HepG2 (cell line): ENCODE measurements at regions not wholly inside any gene's neighbourhood (a gene's known extent, or its start where the extent isn't known, plus 50 kb on each side); places are given as distances from the start of the nearest gene placed in this dataset.

Experiments
- ATAC-seq: fragments of 200-7000 bp; cut with Tn5 transposase; 3 replicates; pipeline ENCODE4 v1.9.1; 2020; ENCODE audit warnings: mild to moderate bottlenecking, moderate library complexity
- BruUV-seq: library from RNA; stranded (reverse); fragments of 400-500 nt; replicated peaks from 2 replicates; lab custom pipeline; 2021; lab: Mats Ljungman, UMichigan
- CTCF ChIA-PET: fragments of 300-600 bp; formaldehyde crosslinking; extraction: SDS; loops from one replicate; lab custom pipeline; 2021; ENCODE audit warnings: low total read pairs, inconsistent platforms, low intra/inter-chr PET ratio; lab: Yijun Ruan, JAX
- POLR2A ChIA-PET: fragments of 350-600 bp; sonication (Branson Sonifier 250); formaldehyde crosslinking; loops from one replicate; lab custom pipeline; 2020; ENCODE audit warnings: antibody characterized with exemption, inconsistent platforms; lab: Yijun Ruan, JAX
- DNase-seq: peaks from one replicate; pipeline ENCODE4 v3.0.0-alpha.2; 2015; ENCODE audit warnings: low spot score
- FAIRE-seq: peaks from 3 replicates; lab custom pipeline; 2011; peaks lifted over from hg19 to GRCh38; lab: Jason Lieb, UNC
- H2AFZ ChIP-seq: one replicate; pipeline ENCODE4 v1.6.1; 2011; ENCODE audit warnings: low read length, inconsistent platforms
- H3K27ac ChIP-seq: fragments of 300-600 bp; 3 replicates; pipeline ENCODE4 v1.8.0; 2011; ENCODE audit warnings: mixed run types, mild to moderate bottlenecking, mixed read lengths, low read length, inconsistent platforms; ENCODE audit not compliant: insufficient read depth; ENCODE audit errors: extremely low read length
- H3K27me3 ChIP-seq, 2 experiments: fragments of 200-600 bp in 1 of 2; 2 replicates in 1 of 2; 3 replicates in 1 of 2; pipeline versions ENCODE4 v1.6.0 to v1.8.0; 2011; ENCODE audit warnings: low read length in 2 of 2, mild to moderate bottlenecking in 2 of 2, moderate library complexity in 2 of 2, inconsistent platforms in 1 of 2; ENCODE audit not compliant: insufficient read depth in 2 of 2, control insufficient read depth in 1 of 2
- H3K36me3 ChIP-seq, 2 experiments: fragments of 200-600 bp in 1 of 2; replicated peaks in 1 of 2; 2 replicates in 1 of 2; 3 replicates in 1 of 2; pipeline versions ENCODE4 v1.5.1 to v1.8.0; 2011; ENCODE audit warnings: low read length in 2 of 2, inconsistent platforms in 1 of 2; ENCODE audit not compliant: insufficient read depth in 2 of 2, control insufficient read depth in 1 of 2
- H3K4me1 ChIP-seq: 2 replicates; pipeline ENCODE4 v1.5.1; 2012; ENCODE audit warnings: low read length, inconsistent platforms; ENCODE audit not compliant: insufficient read depth
- H3K4me2 ChIP-seq: 2 replicates; pipeline ENCODE4 v1.6.0; 2011; ENCODE audit warnings: low read depth, low read length, inconsistent platforms
- H3K4me3 ChIP-seq, 3 experiments: fragments of 200-600 bp in 1 of 3; sonication (generic), shearing (Covaris generic) in 1 of 3; replicated peaks in 1 of 3; 2 replicates each; pipeline ENCODE4 v1.5.1; 2011 to 2016; ENCODE audit warnings: low read length in 3 of 3, inconsistent platforms in 2 of 3, low read depth in 2 of 3, mild to moderate bottlenecking in 2 of 3, control low read depth in 1 of 3, mixed read lengths in 1 of 3; ENCODE audit not compliant: insufficient read depth in 1 of 3
- H3K79me2 ChIP-seq: one replicate; pipeline ENCODE4 v1.6.1; 2011; ENCODE audit warnings: low read length, inconsistent platforms; ENCODE audit not compliant: insufficient read depth
- H3K9ac ChIP-seq: 2 replicates; pipeline ENCODE4 v1.6.0; 2011; ENCODE audit warnings: mild to moderate bottlenecking, low read depth, low read length, inconsistent platforms; ENCODE audit not compliant: insufficient read depth
- H3K9me3 ChIP-seq: 2 replicates; pipeline ENCODE4 v1.5.1; 2012; ENCODE audit warnings: mild to moderate bottlenecking, low read length
- H4K20me1 ChIP-seq: 2 replicates; pipeline ENCODE4 v1.6.0; 2011; ENCODE audit warnings: inconsistent platforms, mild to moderate bottlenecking, low read length, moderate library complexity; ENCODE audit not compliant: insufficient read depth
- AGO2 ChIP-seq: fragments of 200-400 bp; formaldehyde crosslinking; optimal IDR thresholded peaks from 2 replicates; pipeline ENCODE3; 2017; ENCODE audit warnings: mild to moderate bottlenecking, low read depth, low read length, moderate library complexity
- KDM2A ChIP-seq: sonication (generic); formaldehyde crosslinking; IDR thresholded peaks from 2 replicates; pipeline ENCODE4 v1.4.0; 2020; ENCODE audit warnings: low read depth, missing genetic modification reagents, borderline replicate concordance
- MATR3 ChIP-seq: sonication (generic); formaldehyde crosslinking; IDR thresholded peaks from 2 replicates; pipeline ENCODE4 v1.4.0; 2020; ENCODE audit warnings: missing genetic modification reagents
- MED13 ChIP-seq: sonication (generic); formaldehyde crosslinking; IDR thresholded peaks from 2 replicates; pipeline ENCODE4 v1.5.0; 2020; ENCODE audit warnings: missing genetic modification reagents
- MTA3 ChIP-seq: sonication (generic); formaldehyde crosslinking; IDR thresholded peaks from 2 replicates; pipeline ENCODE4 v1.4.0; 2020; ENCODE audit warnings: missing genetic modification reagents
- PITX1 ChIP-seq: sonication (generic); formaldehyde crosslinking; IDR thresholded peaks from 2 replicates; pipeline ENCODE4 v1.5.1; 2020; ENCODE audit warnings: mild to moderate bottlenecking, missing genetic modification reagents
- RFX5 ChIP-seq: IDR thresholded peaks from 2 replicates; pipeline ENCODE4 v1.6.1; 2011; ENCODE audit warnings: low read depth, low read length, improper control_type of control experiment
- TAF1 ChIP-seq: sonication (generic); formaldehyde crosslinking; IDR thresholded peaks from 2 replicates; pipeline ENCODE4 v1.4.0; 2020; ENCODE audit warnings: missing genetic modification reagents
- ZNF256 ChIP-seq: sonication (generic); formaldehyde crosslinking; conservative IDR thresholded peaks from 2 replicates; pipeline ENCODE4 v1.4.0; 2020; ENCODE audit warnings: missing genetic modification reagents
- ZNF569 ChIP-seq: sonication (generic); formaldehyde crosslinking; IDR thresholded peaks from 2 replicates; pipeline ENCODE4 v1.5.0; 2020; ENCODE audit warnings: mild to moderate bottlenecking, missing genetic modification reagents, moderate library complexity, borderline replicate concordance
- WGBS: methylation state at CpG from one replicate; pipeline ENCODE4 v1.1.6; 2017; ENCODE audit warnings: low lambda C conversion rate; 5-methylcytosine and 5-hydroxymethylcytosine counted together
- in situ Hi-C: cut with HindIII; loops from 2 replicates; pipeline ENCODE4 v1.10.0; 2017; ENCODE audit warnings: low pct_unique_long_range_greater_than_20kb; ENCODE audit not compliant: extremely low pct_ligation_motif_present
- intact Hi-C: fragments of 100-400 bp; cut with micrococcal nuclease; formaldehyde crosslinking; loops from one replicate; pipeline ENCODE4 v1.10.0; 2022; ENCODE audit not compliant: unreplicated experiment
- TF ChIP-seq, protein P1 (sequence below): sonication (generic); formaldehyde crosslinking; IDR thresholded peaks from 2 replicates; pipeline ENCODE4 v1.8.1; 2022; ENCODE audit warnings: low read depth, mild to moderate bottlenecking, missing genetic modification reagents
- TF ChIP-seq, protein P2 (sequence below): sonication (generic); formaldehyde crosslinking; IDR thresholded peaks from 2 replicates; pipeline ENCODE4 v1.4.0; 2020; ENCODE audit warnings: mild to moderate bottlenecking, missing genetic modification reagents, borderline replicate concordance

DNA sequence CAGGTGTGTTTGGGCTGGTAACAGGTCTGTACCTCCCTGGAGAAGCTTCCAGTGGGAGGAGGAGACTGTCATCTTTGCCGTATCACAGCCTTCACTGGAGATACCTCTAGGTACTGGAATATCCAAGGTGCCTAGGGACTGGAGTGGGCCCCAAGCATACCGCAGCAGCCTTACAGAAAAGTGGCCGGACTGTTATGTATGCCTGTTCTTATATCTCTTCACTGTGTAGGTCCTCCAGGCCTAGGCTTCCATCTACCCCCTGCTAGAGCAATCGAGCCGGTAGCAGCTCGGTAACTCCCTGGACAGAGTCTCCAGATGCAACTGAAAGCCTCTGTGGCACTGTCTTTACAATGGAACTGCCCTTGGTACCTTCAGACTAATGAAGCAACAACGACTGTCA, 277.4 kb upstream of the GRIA3 start (continued):
- TF ChIP-seq ZNF569 (CRISPR knock-in tag), result no peak
- TF ChIP-seq PITX1, result no peak
- TF ChIP-seq, protein P1, sequence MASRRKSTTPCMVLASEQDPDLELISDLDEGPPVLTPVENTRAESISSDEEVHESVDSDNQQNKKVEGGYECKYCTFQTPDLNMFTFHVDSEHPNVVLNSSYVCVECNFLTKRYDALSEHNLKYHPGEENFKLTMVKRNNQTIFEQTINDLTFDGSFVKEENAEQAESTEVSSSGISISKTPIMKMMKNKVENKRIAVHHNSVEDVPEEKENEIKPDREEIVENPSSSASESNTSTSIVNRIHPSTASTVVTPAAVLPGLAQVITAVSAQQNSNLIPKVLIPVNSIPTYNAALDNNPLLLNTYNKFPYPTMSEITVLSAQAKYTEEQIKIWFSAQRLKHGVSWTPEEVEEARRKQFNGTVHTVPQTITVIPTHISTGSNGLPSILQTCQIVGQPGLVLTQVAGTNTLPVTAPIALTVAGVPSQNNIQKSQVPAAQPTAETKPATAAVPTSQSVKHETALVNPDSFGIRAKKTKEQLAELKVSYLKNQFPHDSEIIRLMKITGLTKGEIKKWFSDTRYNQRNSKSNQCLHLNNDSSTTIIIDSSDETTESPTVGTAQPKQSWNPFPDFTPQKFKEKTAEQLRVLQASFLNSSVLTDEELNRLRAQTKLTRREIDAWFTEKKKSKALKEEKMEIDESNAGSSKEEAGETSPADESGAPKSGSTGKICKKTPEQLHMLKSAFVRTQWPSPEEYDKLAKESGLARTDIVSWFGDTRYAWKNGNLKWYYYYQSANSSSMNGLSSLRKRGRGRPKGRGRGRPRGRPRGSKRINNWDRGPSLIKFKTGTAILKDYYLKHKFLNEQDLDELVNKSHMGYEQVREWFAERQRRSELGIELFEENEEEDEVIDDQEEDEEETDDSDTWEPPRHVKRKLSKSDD (CRISPR knock-in tag), result no peak
- no peak for TF ChIP-seq MTA3 (CRISPR knock-in tag)
- no peak for TF ChIP-seq MATR3 (CRISPR knock-in tag)
- TF ChIP-seq KDM2A (CRISPR knock-in tag), result no peak
- TF ChIP-seq RFX5, result no peak
- TF ChIP-seq, all 625 proteins: peak for 0

GRCh38 chrX:122907375-122907774, 276.7 kb upstream of the GRIA3 start:
- TF ChIP-seq TAF1 (CRISPR knock-in tag) (no peak), AGO2 (no peak), MED13 (no peak), ZNF256 (CRISPR knock-in tag) (no peak)
- TF ChIP-seq, protein P2, sequence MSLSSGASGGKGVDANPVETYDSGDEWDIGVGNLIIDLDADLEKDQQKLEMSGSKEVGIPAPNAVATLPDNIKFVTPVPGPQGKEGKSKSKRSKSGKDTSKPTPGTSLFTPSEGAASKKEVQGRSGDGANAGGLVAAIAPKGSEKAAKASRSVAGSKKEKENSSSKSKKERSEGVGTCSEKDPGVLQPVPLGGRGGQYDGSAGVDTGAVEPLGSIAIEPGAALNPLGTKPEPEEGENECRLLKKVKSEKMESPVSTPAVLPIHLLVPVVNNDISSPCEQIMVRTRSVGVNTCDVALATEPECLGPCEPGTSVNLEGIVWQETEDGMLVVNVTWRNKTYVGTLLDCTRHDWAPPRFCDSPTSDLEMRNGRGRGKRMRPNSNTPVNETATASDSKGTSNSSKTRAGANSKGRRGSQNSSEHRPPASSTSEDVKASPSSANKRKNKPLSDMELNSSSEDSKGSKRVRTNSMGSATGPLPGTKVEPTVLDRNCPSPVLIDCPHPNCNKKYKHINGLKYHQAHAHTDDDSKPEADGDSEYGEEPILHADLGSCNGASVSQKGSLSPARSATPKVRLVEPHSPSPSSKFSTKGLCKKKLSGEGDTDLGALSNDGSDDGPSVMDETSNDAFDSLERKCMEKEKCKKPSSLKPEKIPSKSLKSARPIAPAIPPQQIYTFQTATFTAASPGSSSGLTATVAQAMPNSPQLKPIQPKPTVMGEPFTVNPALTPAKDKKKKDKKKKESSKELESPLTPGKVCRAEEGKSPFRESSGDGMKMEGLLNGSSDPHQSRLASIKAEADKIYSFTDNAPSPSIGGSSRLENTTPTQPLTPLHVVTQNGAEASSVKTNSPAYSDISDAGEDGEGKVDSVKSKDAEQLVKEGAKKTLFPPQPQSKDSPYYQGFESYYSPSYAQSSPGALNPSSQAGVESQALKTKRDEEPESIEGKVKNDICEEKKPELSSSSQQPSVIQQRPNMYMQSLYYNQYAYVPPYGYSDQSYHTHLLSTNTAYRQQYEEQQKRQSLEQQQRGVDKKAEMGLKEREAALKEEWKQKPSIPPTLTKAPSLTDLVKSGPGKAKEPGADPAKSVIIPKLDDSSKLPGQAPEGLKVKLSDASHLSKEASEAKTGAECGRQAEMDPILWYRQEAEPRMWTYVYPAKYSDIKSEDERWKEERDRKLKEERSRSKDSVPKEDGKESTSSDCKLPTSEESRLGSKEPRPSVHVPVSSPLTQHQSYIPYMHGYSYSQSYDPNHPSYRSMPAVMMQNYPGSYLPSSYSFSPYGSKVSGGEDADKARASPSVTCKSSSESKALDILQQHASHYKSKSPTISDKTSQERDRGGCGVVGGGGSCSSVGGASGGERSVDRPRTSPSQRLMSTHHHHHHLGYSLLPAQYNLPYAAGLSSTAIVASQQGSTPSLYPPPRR (CRISPR knock-in tag), result no peak
- TF ChIP-seq, all 625 proteins: peak for 0
- ATAC-seq (no peak), DNase-seq (no peak), FAIRE-seq (no peak)
- H3K9me3 ChIP-seq, result no peaks in the 10 kb centered on the region
- no peaks in the 10 kb centered on the region for H4K20me1 ChIP-seq
- no peaks in the 10 kb centered on the region for H3K36me3 ChIP-seq
- ChIA-PET CTCF (no interaction called here), POLR2A (no interaction called here)
- no CpG with 5 or more reads among the region's 1 CpG for WGBS
- H3K79me2 ChIP-seq, result no peaks in the 10 kb centered on the region
- no peak overlapping the region for H3K4me2 ChIP-seq
- no peaks in the 10 kb centered on the region for H3K27me3 ChIP-seq
- no peak overlapping the region for H3K4me3 ChIP-seq
- in situ Hi-C loops, result no loop called here
- no peak overlapping the region for H3K9ac ChIP-seq
- intact Hi-C loops, result no loop called here
- no peak overlapping the region for H2AFZ ChIP-seq
- BruUV-seq, result no TSS peak
- no peak overlapping the region for H3K27ac ChIP-seq
- no peaks in the 10 kb centered on the region for H3K4me1 ChIP-seq
